Lower leg skin (tissue), 3 donors: ENCODE measurements at regions not wholly inside any gene's neighbourhood (a gene's known extent, or its start where the extent isn't known, plus 50 kb on each side); places are given as distances from the start of the nearest gene placed in this dataset.
"Not testable (repeated sequence)": the region's sequence is repeated elsewhere in the genome, so short reads cannot be mapped to it uniquely, and the experiment has no call there.

ENCODE experiments used
- POLR2A ChIP-seq, 2 donors: fragments of 450-650 bp; IDR thresholded peaks; one replicate each; pipeline ENCODE4 v1.6.1; 2016 to 2017; ENCODE audit warnings: antibody characterized with exemption in 2 of 2, mild to moderate bottlenecking in 1 of 2, moderate library complexity in 1 of 2
- TF ChIP-seq, protein P1 (sequence below), 3 donors: fragments of 450-650 bp; IDR thresholded peaks; one replicate each; pipeline ENCODE4 v1.5.1; 2016; ENCODE audit warnings: antibody characterized with exemption in 3 of 3, mild to moderate bottlenecking in 3 of 3, moderate library complexity in 2 of 3

DNA sequence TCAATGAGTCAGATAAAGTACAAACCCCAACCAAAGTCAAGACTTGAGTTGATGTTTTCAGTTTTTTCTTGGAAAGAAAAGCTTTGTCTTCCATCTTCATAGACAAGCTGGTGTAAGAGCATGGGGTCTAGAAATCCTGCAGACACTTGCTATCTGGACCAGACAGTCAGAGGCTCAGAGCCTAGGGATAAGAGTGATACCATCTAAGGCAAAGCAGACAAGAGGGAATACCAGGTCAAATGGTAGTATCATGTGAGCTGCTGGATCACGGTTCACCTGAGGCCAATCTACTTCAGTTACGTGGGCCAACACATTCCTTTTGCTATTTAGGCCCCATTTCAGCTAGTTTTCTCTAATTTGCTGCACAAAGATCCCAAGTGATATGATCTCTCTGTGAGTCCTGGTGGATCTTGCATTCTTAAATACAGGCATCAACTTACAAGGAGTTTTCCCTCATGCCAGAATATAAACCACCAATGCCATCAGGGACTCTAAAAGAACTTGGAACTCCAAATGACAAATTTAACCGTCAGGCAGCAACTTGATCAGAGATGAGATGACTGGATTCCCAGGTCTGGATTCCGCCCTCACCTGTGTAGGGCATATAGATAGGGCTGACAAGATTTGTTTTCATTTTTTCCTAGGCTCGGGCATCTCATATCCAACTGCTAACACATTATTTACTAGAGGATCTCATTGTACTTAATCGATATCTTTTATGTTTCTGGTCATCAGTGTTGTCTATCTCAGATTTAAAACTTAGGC lies 101.4 kb downstream of the FOXD4L6 start:
- TF ChIP-seq POLR2A (IDR thresholded peaks at IDR 0.05): not testable (repeated sequence)
- TF ChIP-seq, protein P1, sequence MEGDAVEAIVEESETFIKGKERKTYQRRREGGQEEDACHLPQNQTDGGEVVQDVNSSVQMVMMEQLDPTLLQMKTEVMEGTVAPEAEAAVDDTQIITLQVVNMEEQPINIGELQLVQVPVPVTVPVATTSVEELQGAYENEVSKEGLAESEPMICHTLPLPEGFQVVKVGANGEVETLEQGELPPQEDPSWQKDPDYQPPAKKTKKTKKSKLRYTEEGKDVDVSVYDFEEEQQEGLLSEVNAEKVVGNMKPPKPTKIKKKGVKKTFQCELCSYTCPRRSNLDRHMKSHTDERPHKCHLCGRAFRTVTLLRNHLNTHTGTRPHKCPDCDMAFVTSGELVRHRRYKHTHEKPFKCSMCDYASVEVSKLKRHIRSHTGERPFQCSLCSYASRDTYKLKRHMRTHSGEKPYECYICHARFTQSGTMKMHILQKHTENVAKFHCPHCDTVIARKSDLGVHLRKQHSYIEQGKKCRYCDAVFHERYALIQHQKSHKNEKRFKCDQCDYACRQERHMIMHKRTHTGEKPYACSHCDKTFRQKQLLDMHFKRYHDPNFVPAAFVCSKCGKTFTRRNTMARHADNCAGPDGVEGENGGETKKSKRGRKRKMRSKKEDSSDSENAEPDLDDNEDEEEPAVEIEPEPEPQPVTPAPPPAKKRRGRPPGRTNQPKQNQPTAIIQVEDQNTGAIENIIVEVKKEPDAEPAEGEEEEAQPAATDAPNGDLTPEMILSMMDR (IDR thresholded peaks at IDR 0.05): not testable (repeated sequence)
